ENCODE measurements at regions not wholly inside any gene's neighbourhood (a gene's known extent, or its start where the extent isn't known, plus 50 kb on each side); places are given as distances from the start of the nearest gene placed in this dataset.

GRCh38 chr1:217273866-217274265 lies 357.0 kb downstream of the GPATCH2 start:
- no peaks in the 10 kb centered on the region for H3K36me3 ChIP-seq (ENCODE audit: low read depth)
- TF ChIP-seq CTCF (IDR thresholded peaks at IDR 0.05) = no peak
- ATAC-seq = no peak
- H3K9me3 ChIP-seq = no peaks in the 10 kb centered on the region
- intact Hi-C loops (cut with DNase I, micrococcal nuclease) = no loop called here
- no peak overlapping the region for H3K4me3 ChIP-seq
- H3K4me1 ChIP-seq (ENCODE audit: low read depth) = no peaks in the 10 kb centered on the region
- no peak for DNase-seq

- intact Hi-C loops (cut with DNase I, micrococcal nuclease) = no loop called here
- H3K4me3 ChIP-seq = no peak overlapping the region
- H3K4me1 ChIP-seq (ENCODE audit: low read depth) = no peaks in the 10 kb centered on the region
- DNase-seq (no peak), ATAC-seq (no peak)
- no peak for TF ChIP-seq CTCF (IDR thresholded peaks at IDR 0.05)
- H3K36me3 ChIP-seq (ENCODE audit: low read depth) = no peaks in the 10 kb centered on the region
- H3K9me3 ChIP-seq = no peaks in the 10 kb centered on the region
These were observed 358.5 kb downstream of the GPATCH2 start for GRCh38 chr1:217272385-217272784.

GRCh38 chr1:217270101-217270500 lies 360.8 kb downstream of the GPATCH2 start:
- Histone ChIP-seq H3K36me3 (ENCODE audit: low read depth) (no peaks in the 10 kb centered on the region), H3K9me3 (no peaks in the 10 kb centered on the region), H3K4me3 (no peak overlapping the region), H3K4me1 (ENCODE audit: low read depth) (no peaks in the 10 kb centered on the region)
- intact Hi-C loops (cut with DNase I, micrococcal nuclease) = no loop called here
- DNase-seq (no peak), ATAC-seq (no peak)
- no peak for TF ChIP-seq CTCF (IDR thresholded peaks at IDR 0.05)

GRCh38 chr1:217268058-217268457 lies 362.8 kb downstream of the GPATCH2 start:
- DNase-seq (no peak), ATAC-seq (no peak)
- Histone ChIP-seq H3K4me3 (no peak overlapping the region), H3K4me1 (ENCODE audit: low read depth) (no peaks in the 10 kb centered on the region), H3K36me3 (ENCODE audit: low read depth) (no peaks in the 10 kb centered on the region), H3K9me3 (no peaks in the 10 kb centered on the region)
- intact Hi-C loops (cut with DNase I, micrococcal nuclease) = no loop called here
- no peak for TF ChIP-seq CTCF (IDR thresholded peaks at IDR 0.05)

- H3K9me3 ChIP-seq = no peaks in the 10 kb centered on the region
- no peaks in the 10 kb centered on the region for H3K36me3 ChIP-seq (ENCODE audit: low read depth)
- H3K4me1 ChIP-seq (ENCODE audit: low read depth) = no peaks in the 10 kb centered on the region
- no peak overlapping the region for H3K4me3 ChIP-seq
- intact Hi-C loops (cut with DNase I, micrococcal nuclease) = no loop called here
- ATAC-seq = no peak
- TF ChIP-seq CTCF (IDR thresholded peaks at IDR 0.05) = no peak
- no peak for DNase-seq
These were observed 369.3 kb downstream of the GPATCH2 start for GRCh38 chr1:217261636-217262035.

GRCh38 chr1:217260676-217261075 lies 370.2 kb downstream of the GPATCH2 start:
- Histone ChIP-seq H3K36me3 (ENCODE audit: low read depth) (no peaks in the 10 kb centered on the region), H3K9me3 (no peaks in the 10 kb centered on the region), H3K4me3 (no peak overlapping the region), H3K4me1 (ENCODE audit: low read depth) (no peaks in the 10 kb centered on the region)
- intact Hi-C loops (cut with DNase I, micrococcal nuclease) = no loop called here
- ATAC-seq = no peak
- DNase-seq = no peak
- no peak for TF ChIP-seq CTCF (IDR thresholded peaks at IDR 0.05)

Data from mucosa of descending colon (tissue), 3 donors.